ENCODE measurements at regions not wholly inside any gene's neighbourhood (a gene's known extent, or its start where the extent isn't known, plus 50 kb on each side); places are given as distances from the start of the nearest gene placed in this dataset.

DNA sequence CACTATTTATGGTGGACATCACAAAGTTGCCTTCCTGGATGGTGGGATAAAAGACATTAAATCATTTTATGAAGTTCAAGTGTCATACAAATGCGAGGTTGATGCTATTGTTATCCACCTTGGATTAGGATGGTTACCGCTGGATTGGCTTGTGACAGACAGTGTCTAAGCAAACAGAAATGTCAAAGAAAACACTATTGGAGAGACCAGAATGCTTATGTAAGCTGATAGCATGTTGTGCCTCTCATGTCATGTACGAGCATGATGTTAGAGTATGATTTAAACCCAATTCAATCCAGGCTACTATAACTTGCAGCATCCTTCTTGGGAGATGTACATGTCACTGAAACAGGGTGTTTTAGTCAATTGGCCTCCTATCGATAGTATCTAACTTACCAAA, 178.8 kb upstream of the C9orf72 start:
- DNase-seq: no peak

DNA sequence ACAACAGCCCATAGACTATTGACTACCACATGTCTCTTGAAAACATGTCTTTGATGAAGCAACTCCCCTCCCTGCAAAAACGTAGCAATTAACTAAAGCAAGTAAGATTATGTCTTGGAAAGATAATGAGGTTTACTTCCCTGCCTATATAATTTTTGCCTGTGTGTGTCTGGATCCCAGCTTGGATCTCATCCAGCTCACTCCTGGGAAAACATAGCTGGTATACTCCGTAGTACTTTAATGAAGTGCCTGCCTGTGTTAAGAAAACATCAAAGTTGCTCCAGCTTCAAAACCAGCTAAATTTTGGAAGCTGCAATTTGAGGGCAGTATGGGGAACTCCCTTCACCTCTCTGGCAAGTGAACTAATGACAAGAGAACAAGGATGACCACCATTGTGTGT, 182.6 kb upstream of the C9orf72 start:
- DNase-seq: no peak

DNA sequence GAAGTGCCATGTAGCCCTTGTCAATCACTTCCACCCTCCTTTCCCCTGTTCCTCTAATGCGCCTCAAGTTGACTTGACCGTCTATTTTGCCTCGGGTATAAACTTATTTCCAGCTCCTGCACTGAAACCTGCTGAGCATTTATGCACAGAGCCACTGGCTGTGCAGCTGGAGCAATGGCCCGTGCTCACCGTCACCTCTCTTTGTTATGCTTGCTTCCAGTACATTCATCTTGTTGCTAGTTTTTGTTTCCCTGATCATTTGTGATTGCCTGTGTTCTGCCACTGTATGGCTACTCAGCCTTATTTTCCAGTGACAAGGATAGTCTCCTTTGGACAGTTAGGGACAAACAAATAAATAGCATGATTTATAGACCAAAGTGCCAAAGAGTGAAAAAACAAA, 183.1 kb upstream of the C9orf72 start:
- DNase-seq: no peak

DNA sequence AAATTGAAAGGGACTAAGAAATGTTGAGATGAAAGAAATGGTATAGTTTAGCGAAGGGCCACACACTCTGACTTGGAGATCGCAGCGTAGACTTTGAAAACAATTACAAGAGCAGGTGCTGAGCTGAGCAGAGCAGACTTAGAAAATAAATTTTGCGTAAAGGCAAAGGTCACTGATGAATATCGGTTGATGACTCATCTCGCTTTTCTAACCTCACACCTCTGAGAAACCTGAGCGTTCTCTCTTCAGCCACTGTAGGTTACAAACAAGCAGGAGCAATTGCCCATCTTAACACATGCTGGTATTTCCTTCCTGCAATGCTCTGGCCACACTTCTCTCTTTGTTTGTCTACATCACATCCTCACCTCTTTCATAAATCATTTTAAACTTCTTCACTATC, 190.6 kb upstream of the C9orf72 start:
- no peak for DNase-seq

DNA sequence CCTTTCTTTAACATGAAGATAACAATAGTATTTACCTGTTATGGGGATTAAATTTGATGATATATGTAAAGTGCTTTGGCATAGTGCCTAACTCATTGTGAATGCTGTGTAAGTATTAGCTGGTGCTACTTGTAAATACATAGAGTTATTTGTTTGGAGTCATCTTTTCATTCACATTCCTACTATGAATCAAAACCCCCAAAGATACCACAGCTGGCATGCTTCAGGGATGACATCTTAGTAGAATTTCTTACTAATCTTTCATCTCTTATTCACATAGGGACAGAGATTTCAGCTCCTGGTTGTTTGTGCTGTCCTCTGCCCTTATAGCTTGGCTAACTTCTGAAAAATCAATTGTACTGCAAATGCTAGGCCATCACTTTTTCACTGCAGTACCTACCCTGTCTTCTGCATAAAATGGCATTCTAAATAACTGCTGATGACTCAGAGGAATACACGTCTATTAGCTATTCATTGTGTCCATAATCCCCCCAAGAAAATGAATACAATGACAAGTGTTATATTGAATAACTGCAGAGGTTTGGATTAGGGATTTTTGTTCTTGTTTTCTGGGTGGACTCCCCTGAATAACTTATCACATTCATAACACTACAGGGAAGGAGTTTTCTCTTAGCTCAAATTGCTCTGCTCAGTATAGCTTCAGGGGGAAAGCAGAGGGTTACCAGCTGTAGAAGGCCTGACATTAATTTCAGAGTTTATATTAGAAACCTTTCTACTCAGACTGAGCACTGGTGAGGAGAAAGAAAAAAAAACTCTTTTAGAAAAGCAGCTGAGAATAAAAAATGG, 192.2 kb upstream of the C9orf72 start:
- no peak for DNase-seq

DNA sequence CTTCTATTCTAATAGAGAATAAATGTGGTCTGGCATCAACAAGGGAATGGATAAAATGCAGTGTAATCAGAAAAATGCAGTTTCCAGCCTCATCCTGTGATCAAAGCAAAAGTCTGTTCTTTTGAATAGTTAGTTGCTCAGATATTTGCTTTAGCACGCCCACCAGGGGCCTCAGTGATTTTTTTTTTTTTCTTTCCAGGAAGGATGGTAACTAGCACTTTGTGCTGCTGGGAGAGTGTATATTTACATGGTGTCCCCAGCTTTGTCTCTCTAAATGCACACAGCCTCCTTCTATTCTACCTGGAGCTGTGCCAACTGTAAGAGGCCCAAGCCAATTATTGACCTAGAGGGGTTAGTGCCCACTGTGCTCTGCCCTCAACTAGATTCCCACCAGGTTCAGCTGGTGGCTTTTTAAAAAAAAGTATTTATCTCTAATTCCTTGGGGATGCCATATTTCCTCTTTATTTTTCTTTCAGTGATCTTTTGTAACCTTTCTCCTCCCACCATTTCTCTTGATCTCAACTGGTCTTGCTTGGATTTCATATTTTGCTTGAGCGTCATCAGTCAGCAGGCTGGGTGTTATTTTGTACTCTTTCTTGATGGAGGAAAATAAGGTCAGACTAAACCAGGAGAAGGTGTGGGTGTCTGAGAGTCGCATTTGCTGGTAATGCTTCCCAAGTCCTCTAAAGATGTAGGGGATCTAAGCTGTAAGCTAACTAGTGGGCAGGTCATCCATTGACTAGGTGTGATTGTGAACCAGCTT, 193.0 kb upstream of the C9orf72 start:
- no peak for DNase-seq

DNA sequence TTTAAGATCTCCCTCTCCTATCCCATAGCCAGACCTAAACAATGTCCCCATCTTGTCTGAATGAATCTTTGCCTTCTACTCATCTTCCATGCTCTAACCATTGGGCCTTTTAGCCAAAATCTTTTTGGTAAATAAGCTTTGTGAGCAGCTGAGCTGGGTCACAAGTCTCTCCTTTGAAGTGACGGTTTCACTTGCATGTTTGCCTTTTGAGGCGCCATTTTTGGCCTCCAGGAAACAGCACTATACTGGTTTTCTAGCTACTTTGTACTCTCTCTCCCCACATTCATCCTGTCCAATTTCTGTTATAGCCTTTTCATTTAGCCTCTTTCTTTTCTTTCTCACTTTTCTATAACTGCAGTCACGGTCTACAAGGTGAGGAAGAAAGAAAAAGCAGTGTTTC, 195.5 kb upstream of the C9orf72 start:
- no peak for DNase-seq

DNA sequence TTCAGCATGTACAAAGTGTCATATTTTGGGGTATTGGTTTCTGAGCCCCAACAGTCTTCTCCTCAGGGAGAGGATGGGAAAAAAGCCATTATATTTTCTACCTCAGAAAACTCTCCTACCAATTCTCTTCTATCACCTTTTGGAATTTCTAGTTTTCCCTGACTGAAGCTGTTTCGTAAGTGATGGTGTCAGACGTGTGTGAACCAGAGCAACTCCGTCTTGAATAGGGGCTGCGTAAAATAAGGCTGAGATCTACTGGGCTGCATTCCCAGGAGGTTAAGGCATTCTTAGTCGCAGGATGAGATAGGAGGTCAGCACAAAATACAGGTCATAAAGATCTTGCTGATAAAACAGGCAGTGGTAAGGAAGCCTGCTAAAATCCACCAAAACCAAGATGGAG, 197.3 kb upstream of the C9orf72 start:
- DNase-seq: no peak

DNA sequence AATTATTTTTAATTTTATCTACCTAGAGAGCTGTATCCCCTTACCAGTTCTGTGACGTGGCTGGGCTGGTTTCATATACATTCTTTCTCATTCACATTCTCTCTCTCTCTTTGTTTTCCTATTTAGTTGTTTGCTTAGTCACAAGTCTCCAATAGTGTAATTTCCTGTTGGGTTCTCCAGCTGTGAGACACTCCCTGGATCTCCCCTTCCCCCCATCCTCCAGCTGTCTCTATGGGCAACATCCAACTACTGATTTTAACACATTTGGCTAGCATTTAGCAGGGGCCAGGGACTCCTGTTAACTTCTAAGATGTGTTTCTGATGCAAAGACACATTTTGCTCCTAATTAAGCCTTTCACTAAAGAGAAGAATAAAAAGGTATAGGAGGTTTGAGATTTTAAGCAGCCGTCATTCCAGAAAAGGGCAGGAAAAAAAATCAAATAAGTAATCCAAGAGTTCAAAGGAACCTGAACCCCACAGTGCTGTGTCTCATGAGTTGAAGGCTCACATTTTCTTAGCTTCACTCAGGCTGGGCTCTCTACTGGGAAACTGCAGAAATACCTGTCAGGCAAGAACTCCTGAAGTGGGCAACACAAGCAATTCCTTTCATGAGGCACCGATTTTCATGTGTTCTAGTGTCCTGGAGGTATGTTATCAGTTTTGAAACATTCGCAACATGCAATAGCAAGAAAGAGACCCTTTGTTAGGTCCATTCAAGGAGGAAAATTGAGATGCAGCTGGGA, 198.7 kb upstream of the C9orf72 start:
- no peak for DNase-seq

DNA sequence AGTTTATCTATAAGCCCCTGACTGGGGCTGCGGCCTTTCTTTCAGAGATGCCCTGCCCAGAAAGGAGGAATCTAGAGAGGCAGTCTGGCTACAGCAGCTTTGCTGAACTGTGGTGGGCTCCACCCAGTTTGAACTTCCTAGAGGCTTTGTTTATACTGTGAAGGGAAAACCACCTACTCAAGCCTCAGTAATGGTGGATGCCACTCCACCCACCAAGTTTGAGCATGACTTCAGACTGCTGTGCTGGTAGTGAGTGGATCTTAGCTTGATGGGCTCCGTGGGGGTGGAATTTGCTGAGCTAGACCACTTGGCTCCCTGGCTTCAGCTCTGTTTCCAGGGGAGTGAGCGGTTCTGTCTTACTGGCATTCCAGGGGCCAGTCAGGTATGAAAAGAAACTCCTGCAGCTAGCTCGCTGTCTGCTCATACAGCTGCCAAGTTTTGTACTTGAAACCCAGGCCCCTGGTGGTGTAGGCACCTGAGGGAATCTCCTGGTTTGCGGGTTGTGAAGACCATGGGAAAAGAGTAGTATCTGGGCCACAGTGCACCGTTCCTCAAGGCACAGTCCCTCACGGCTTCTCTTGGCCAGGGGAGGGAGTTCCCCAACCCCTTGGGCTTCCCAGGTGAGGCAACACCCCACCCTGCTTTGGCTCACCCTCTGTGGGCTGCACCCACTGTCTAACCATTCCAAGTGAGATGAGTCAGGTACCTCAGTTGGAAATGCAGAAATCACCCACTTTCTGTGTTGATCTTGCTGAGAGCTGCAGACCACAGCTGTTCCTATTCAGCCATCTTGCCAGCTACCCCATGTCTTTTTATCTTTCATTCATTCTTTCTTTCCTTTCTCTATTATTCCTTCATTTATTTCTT, 211.8 kb upstream of the C9orf72 start:
- no peak for DNase-seq

DNA sequence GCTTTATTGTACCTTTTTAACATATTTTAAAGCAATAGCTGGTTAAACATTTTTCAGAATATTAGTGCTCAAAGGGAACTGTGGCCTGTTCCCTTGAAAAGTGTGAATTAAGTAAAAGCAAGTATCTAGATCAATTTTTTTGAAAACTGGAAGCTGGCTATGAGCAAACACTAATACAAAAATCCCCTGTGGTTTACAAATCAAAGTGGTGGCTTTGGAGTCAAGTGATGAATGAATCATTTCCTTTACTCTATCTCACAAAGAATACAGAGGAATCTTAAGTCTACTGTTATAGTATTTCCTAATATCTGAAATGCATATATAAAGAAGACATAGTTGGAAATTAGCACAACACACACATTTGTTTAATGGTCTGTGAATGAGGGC, 212.4 kb upstream of the C9orf72 start:
- DNase-seq: no peak

DNA sequence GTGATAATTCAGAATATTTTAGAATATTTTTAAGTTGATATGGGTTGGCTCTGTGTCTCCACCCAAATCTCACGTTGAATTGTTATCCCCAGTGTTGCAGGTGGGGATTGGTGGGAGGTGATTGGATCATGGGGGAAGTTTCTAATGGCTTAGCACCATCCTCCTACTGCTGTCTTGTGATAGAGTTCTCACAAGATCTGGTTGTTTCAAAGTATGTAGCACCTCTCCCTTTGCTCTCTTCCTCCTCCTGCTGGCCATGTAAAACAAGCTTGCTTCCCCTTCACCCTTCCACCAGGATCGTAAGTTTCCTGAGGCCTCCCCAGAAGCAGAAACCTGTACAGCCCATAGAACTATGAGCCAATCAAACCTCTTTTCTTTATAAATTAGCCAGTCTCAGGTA, 214.6 kb upstream of the C9orf72 start:
- no peak for DNase-seq

DNA sequence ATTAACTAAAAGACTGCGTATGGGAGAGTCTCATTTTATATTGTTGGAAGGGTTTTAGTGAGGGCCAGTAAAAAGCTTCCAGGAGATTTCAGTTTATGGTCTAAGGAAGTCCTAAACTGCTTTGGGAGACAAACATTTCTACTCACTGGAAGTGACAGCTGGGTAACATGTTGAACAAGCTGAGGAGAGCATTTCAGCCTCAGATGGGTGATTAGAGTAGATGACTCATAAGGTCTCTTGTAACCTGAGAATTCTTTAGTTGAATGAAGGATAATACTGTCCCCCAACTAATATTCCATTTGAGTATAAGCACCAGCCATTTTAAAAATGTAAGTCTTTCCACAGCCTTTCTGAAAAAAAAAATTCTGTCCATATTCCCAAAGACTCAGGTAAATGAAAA, 218.0 kb upstream of the C9orf72 start:
- DNase-seq: no peak

DNA sequence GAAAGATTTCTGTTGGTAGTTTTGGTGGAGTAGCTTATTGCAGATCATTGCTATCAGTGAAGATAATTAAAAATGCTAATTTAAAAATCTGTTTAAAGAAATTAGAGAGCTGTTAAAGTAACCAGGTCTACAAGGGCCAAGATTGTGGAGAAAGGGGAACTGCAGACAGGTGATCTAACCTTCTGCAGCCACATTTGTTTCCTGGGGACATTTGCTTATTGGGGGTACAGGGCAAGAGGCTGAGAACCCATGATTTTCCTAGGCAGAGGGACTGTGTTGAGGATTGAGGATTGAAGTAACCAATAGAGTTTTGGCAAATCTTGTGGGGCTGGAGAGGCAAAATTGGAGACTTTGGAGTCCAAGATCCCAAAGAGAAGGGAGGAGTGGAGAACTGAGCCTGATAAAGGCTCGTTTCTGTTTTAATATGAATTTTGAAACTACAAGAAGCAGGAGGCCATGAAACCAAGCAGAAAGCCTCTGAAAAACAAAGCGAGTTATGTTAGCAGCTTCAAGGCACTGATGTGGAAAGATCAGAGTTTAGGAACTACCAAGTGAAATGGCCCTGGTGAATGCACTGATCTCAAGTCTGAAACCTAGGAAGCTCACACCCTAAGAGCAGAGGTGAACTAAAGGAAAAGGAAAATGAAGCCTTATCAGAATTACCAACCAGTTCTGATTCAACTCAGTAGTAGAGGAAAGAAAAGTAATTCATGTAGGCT, 219.8 kb upstream of the C9orf72 start:
- DNase-seq: no peak

DNA sequence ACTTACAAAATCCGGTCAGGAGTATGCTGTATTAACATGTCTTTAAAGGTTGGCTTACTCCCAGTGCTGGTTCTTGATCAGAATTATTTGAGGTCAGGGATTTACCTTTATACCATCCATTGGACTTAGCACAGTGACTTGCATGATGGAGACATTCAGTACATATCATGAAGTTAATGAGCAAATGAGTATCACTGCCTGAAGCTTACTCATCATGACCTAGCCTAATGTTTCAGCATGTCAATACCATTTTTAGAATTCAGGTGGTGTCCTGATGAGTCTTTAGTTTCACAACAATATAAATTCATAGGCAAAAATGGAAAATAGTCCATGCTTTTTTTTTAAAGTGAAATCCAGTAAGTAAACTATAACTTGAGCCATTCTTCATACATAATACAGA, 226.0 kb upstream of the C9orf72 start:
- DNase-seq: no peak

DNA sequence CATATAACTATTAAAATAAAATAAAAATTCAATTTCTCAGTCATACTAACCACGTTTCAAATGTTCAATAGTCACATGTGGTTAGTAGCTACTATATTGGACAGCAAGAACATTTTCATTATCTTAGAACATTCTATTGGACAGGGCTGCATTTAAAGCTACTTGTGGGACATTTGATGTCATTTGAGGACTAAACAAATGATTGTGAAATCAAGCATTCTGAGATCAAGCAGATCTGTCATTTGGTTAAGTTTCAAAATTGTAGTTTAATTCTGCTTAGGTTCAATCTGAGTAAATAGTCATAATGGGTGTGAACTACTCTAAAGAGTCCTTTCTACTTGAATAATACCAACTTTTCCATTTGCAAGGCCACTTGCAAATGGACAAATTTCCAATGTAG, 226.9 kb upstream of the C9orf72 start:
- DNase-seq: no peak

DNA sequence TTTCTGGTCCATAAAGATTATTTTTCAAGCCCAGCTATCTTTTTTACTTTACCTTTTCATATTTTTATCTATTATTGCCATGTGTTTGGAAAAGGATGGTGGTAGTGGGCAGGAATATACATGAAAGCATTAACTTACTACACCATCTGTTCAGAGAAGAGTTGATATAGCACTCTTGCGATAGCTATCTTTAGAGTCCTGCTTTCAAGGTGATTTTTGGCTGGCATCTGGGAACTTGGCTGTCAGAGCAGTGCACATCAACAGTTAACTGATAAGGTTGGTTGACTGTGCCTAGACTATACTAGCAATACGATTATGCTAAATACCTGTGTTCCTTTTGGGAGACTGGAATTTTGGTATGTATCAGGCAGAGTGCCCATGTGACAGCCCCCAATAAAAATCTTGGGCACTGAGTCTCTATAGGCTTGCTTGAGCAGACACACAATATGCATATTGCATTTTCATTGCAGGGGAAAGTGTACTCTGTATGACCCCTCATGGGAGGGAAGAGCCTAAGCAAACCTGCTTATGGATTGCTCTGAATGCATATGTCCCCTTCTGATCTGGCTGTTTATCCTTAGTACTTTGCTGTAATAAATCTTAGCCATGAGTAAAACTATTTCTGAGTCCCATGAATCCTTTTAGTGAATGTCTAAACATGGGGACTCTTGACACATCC, 227.6 kb upstream of the C9orf72 start:
- DNase-seq: no peak

DNA sequence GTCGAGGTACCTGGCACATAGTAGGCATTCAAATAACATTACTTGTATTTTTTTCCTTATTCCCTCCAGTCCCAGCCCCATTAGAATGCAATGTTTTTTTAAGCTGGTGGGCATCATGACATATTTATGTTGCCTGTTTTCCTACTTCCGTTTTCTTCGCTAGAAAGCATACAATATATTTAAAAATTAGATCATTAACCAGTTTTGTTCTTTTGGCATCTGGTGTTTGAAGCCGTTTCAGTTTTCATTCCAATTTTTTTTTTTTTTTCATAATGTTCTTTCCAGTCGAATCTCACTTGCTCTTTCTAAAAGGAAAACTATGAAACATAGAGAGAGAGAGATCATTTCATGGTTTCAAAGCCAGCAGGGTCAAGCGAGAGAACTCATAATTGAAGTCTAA, 228.3 kb upstream of the C9orf72 start:
- no peak for DNase-seq

DNA sequence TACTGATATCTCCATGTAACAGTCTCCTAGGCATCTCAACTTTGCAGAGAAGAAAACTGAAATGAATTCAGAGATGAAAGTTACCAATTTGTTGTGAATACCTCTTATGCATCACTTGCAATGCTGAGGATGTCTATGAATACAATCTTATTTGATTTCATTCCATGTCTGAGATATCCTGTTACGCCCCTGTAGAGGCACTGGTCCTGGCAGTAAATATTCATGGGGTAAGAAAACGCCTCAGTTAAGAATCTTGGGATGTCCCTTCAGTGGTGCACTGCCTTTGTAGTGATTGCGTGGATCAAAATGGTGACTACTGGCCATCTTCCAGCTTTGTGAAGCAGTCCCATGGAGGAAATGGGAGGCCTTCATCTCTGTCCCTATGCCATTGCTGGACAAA, 229.1 kb upstream of the C9orf72 start:
- DNase-seq: no peak

DNA sequence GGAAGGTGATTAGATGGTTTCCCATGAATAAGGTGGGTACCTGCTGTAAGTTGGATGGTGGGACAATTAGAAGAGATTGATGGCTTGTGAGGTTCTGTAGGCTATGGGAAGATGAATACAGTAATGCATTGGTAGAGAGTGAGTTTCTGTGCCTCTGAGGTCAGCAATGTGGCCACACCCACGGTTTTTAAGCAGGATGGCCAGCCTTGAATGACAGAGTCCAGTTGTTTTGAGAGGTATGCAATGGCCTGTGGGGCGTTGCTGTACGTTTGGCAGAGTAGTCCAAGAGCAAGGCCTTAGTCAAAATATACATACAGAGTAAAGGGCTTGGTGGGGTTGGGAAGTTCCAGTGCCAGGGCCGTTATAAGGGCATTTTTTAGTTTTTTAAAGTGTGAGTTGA, 235.6 kb upstream of the C9orf72 start:
- no peak for DNase-seq

DNA sequence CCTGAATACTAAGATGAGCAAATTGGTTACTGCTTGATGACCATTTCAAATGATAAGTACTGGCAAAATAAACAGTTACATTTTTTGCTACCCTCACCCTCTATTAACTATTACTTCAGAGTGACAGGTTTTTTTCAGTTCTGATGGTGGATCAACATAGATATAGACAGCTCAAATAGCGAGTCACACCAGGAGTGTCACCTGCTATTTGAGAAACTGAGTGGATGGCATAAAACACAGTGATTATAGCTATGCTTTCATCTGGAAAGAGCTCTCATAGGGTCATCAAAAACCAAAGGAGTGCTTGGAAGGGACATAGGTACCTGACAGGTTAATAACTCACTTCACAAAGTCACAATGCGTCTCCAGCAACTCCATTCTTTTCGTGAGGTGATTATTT, 244.5 kb upstream of the C9orf72 start:
- DNase-seq: no peak

DNA sequence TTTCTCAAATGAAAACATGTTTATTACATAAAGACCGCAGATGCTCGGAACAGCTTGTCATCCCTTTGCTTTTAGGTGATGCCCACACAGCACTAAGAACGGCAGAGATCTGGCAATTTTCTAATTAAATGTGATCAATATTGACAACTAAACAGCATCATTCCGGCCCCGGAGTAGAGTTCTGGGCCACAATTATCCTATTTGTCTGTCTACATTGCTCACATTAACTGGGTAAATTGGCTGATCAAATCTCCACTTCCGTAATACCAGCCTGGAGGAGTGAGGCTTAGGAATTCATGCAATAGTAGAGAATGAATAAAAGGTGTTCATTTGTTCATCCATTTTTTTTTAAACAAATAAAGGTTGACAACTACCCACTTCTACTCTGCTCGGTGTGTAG, 245.1 kb upstream of the C9orf72 start:
- no peak for DNase-seq

Data from T-helper 9 cell (primary cell).